Superior temporal gyrus (tissue), 1 donor: ENCODE measurements at regions not wholly inside any gene's neighbourhood (a gene's known extent, or its start where the extent isn't known, plus 50 kb on each side); places are given as distances from the start of the nearest gene placed in this dataset.
"Not testable (repeated sequence)": the region's sequence is repeated elsewhere in the genome, so short reads cannot be mapped to it uniquely, and the experiment has no call there.

Experiments
- DNase-seq: peaks from one replicate; pipeline ENCODE4 v3.0.0-alpha.2; 2016; ENCODE audit errors: extremely low spot score

DNA sequence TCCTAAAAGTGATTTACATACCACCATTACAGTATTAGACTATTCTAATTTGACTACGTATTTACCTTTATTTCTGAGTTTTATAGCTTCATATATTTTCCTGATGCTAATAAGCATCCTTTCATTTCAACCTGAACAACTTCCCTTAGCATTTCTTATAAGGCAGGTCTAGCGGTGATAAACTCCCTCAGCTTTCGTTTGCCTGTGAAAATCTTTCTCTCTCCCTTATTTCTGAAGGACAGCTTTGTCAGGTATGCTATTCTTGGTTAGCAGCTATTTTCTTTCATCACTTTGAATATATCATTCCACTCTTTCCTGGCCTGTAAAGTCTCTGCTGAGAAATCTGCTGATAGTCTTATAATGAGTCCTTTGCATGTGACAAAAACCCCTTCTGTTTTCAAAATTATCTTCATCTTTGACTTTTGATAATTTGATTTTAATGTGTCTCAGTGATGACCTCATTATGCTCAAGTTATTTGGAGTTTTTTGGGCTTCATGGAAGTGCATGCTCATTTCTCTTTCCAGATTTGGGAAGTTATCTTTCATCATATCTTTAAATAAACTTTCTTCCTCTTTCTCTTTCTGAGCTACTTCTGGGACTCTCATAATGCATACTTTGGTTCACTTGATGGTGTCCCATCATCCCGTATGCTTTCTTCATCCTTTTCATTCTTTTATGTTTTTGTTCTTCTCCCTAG is 285.4 kb upstream of the PMFBP1 start:
- DNase-seq = no peak

- DNase-seq = no peak
Observed at GRCh38 chr16:72455743-72456659, 284.0 kb upstream of the PMFBP1 start.

GRCh38 chr16:72453856-72454255 is 281.9 kb upstream of the PMFBP1 start:
- DNase-seq = not testable (repeated sequence)

DNA sequence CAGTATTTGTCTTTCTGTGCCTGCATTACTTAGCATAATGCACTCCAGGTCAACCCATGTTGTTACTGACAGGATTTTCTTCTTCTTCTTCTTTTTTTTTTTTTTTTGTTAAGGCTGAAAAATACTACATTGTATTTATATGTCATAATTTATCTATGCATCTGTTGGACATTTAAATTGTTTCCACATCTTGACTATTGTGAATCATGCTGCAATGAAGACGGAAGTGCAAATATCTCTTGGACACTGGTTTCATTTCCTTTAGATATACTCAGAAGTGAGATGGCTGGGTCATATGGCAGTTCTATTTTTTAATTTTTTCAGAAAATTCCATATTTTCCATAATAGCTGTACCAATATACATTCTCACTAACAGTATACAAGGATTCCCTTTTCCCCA is 272.7 kb upstream of the PMFBP1 start:
- no peak for DNase-seq

DNA sequence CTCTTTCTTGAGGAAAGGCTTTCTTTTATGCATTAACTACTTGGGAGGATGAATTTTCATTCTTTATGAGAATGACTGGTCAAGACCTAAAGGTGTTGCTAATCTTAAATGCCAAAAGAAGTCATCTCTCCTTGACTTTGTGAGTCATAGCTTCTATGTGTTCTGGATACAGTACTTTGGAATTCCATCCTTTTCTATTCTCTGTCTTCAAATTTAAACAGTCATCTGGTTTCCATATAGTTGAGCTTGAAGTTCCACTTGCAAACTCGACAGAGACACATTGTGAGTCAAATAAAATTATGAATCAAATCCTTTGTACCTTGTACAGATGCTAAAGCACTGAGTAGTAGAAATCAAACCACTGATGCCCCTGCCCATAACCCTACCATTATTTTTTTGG is 271.9 kb upstream of the PMFBP1 start:
- DNase-seq = no peak

GRCh38 chr16:72442385-72443158 is 270.6 kb upstream of the PMFBP1 start:
- no peak for DNase-seq

DNA sequence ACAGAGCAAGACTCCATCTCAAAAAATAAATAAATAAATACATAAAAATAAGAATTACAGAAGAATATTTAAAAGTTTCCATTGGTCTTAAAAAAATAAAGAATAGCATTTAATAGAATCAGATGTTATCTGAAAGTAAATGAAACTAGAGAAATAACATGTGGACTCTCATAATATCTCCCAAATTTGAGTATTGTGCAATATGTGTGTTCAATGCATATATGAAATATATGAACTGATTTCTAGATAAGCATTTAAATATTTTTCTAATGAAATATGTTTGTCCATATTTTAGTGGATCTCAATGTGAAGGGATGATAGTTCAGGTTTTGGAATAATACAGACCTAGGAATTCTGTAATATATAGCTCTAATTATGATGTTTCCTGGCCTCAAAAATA is 265.9 kb upstream of the PMFBP1 start:
- no peak for DNase-seq

DNA sequence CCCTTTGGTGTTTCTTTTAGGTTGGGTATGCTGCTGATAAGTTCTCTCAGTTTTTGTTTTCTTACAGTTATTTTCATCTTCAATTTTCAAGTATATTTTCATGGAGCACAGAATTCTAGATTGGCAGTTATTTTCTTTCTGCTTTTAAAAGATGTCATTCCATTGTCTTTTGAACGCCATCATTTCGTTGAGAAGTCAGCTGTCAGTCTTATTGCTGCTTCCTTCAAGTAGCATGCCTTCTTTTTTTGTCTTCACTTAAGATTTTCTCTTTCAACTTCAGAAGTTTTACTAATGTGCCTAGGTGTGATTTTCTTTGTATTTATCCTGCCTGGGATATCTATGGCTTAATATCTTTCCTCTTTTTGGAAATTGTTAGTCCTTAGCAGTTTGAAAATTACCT is 262.2 kb upstream of the PMFBP1 start:
- no peak for DNase-seq

- no peak for DNase-seq
Observed at GRCh38 chr16:72430121-72430520, 258.2 kb upstream of the PMFBP1 start.

GRCh38 chr16:72429671-72430081 is 257.7 kb upstream of the PMFBP1 start:
- DNase-seq = peak; percentile 78

- DNase-seq = peak; percentile 97
Observed at GRCh38 chr16:72428681-72429376, 256.9 kb upstream of the PMFBP1 start.

DNA sequence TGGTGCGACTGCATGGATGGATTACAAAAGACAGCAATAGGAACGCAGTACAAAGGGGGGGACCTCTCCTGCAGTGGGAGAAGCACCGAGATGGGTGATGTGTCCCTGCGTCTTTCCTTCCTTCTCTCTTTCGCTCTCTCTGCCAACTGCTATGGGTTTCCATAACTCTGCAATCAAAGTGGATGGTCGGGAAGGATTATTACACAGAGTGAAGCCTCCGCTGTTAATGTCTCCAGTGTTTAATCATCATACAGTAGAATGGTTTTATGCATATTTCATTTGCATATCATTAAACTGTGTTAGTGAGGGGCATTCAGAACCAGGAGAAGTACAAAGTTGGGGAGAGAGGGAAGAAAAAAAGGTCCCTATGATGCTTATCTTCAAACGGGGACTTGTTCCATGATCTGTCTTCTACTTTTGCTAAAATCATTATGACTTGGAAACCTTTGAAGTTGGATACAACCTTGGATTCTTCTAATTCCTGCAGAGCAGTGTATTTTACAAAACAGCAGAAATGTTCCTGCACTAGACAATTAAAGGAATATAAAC is 255.9 kb upstream of the PMFBP1 start:
- peak; percentile 83 for DNase-seq

DNA sequence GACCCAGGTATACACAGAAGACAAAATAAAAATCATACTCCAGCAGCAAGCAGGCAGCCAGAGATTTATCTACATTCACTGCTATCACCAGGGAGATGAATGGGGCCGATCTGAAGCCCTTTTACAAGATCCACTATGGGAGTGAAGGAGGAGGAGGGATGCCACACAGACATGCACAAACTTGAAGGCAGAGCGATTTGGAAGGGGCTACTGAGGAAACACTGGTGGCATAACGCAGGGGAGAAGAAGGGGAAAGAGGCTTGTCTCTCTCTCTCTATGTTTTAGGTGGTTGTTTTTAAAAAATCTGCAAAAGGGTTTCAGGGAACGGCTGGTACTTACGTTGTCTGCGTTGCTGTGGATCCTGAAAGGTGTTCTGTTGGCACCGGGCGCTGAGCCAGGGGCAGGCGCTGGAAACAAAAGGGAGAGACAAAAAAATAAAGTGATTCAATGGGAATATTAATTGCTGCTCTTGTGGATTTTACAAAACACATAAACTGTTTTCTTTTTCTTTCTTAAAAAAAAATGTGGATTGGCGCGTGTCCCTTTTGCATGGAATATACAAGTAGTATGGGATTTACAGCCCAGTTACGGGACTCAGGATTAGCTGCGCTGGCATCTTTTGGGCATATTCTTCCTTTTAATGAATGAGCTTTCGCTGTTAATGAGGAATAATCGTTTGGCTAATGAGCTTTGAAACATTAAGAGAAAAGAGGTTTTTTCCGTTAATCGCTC is 255.3 kb upstream of the PMFBP1 start:
- DNase-seq = peak; percentile 83

- DNase-seq = peak; percentile 83
Observed at GRCh38 chr16:72426386-72426785, 254.4 kb upstream of the PMFBP1 start.

DNA sequence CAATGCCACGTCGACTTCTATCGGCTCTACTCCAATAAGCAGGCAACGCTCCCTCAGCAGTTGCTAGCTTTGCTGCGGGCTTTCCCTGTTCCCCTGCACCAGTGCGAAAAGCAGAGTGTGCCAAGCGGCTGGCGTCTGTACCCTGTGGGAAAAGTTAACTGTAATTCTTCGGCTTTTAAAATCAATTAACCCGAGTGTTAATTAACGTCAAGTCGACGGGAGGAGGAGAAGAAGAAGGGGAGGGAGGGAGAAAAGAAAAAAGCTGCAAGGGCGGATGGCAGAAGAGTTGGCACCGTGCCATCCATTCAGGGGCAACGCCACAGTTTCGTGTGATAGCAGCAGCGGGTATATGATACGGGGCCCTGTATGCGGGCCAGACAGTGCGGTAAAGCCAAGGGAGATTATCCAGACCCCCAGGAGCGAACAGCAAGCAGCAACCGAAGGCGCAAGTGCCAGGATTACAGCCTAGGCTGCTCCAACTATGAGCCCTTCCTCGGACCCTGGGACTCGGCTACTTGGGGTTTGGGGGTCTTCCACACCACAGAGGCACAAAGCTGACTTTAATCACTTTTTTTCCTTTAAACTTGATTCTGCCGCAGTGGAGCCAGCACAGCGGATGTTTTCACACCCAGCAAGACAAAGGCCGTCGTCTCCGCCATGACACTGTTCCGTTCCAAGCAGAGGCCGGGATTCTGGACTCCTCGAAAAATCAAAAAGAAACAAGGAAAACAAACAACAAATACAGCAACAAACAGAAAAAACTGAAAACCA is 253.8 kb upstream of the PMFBP1 start:
- peak; percentile 89 for DNase-seq

DNA sequence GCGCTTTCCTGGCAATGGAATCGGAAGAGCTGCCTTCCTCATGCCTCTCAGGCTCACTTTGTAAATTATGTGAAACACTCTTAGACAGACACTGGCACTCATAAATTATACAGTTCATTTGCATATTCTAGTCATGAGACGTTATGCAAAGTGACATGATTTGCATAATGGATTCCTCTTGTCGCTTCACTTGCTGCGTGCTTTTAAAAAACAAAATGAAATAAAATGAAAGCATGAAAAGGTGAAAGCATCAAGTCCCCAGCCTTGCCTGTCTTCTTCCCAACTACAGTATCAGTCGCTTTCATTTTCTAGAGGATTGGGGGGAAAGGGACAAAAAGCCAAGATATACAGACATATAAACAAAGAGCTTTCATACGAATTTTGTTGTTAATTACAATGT is 252.8 kb upstream of the PMFBP1 start:
- DNase-seq = peak; percentile 72

DNA sequence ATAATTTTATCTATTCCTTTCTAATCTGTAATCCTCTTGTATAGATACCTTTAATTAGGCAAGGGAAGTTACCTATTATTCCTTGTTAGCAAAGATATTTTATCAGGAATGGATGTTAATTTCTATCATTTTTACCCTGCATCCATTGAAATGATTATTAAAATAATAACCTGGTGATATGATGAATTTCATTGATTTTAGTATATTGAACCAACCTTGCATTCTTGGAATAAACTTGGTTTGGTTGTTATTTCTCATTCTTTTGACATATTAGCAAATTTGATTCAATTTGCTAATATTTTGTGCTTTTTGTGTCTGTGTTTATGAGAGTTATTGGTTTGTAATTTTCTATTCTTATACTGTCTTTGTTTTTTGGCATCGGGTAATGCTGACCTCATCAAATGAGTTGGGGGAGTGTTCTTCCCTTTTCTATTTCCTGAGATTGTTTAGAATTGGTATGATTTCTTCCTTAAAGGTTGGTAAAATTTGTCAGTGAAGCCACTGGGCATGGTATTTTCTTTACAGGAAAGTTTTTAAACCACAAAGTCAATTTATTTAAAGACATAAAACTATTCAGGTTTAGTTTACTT is 250.4 kb upstream of the PMFBP1 start:
- no peak for DNase-seq

DNA sequence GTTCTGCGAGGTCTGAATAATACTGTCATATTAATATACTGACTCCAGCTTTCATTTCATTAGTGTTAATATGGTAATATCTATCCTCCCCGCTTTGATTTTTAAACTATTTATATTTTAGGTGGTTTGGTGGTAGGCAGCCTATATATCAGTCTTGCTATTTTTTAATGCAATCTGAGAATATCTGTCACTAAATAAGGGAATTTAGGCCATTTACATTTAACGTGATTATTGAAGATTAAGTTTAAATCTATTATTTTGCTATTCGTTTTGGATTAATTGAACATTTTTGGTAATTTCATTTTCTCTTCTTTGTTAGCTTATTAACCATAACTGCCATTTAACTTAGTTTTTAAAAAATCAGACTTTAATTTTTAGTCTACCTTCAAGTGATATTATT is 247.7 kb upstream of the PMFBP1 start:
- DNase-seq = no peak

GRCh38 chr16:72415379-72415778 is 243.4 kb upstream of the PMFBP1 start:
- DNase-seq = no peak

GRCh38 chr16:72410492-72410891 is 238.5 kb upstream of the PMFBP1 start:
- no peak for DNase-seq
